GM19324 (cell line): ENCODE measurements at regions not wholly inside any gene's neighbourhood (a gene's known extent, or its start where the extent isn't known, plus 50 kb on each side); places are given as distances from the start of the nearest gene placed in this dataset.
"Not testable (repeated sequence)": the region's sequence is repeated elsewhere in the genome, so short reads cannot be mapped to it uniquely, and the experiment has no call there.

ENCODE experiments used
- ATAC-seq: cut with Tn5 transposase; IDR thresholded peaks from one replicate; pipeline ENCODE4 v1.9.1; 2021; ENCODE audit warnings: mild to moderate bottlenecking, moderate library complexity; ENCODE audit not compliant: unreplicated experiment, low FRiP score

- no peak for ATAC-seq
These were observed 269.5 kb downstream of the ALDH8A1 start for GRCh38 chr6:134680433-134680832.

DNA sequence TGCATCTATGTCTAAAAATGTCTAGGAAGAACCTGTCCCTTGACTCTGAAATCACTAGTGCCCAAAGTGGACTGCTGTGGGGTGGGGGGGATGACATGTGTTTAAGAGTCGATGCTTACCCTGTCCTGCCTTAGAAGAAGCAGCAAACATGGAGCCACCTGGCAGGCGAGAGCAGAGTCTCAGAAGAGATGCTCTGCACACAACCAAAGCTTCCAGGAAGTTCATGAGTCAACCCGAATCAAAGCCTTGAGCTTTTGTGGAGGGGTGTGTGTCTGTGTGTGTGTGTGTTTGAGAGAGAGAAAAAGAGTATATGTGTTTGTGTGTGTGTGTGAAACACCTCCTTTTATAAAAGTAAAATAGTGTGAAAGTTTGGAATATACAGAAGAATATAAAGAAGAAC is 269.9 kb downstream of the ALDH8A1 start:
- ATAC-seq: no peak

DNA sequence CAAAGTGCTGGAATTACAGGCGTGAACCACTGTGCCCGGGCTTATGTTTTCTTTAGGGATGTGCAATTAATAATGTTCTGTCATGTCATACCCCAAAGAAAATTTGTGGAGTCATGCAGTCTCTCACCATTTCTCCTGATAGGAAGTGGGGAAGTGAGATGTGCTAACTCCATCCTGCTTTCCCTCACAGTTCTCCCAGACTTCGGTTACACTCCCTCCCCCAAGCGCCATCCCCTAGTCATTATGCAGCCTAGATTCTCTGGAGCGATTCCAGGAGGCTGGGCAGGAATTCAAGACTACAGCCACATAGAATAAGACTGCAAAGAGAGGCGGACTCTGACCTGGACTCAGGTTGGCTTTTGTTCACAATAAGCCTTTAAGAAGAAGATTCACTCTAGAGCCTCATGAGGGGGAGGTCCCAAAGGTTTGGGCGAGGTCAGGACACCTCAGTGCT is 271.4 kb downstream of the ALDH8A1 start:
- no peak for ATAC-seq

- no peak for ATAC-seq
These were observed 273.3 kb downstream of the ALDH8A1 start for GRCh38 chr6:134676307-134677281.

DNA sequence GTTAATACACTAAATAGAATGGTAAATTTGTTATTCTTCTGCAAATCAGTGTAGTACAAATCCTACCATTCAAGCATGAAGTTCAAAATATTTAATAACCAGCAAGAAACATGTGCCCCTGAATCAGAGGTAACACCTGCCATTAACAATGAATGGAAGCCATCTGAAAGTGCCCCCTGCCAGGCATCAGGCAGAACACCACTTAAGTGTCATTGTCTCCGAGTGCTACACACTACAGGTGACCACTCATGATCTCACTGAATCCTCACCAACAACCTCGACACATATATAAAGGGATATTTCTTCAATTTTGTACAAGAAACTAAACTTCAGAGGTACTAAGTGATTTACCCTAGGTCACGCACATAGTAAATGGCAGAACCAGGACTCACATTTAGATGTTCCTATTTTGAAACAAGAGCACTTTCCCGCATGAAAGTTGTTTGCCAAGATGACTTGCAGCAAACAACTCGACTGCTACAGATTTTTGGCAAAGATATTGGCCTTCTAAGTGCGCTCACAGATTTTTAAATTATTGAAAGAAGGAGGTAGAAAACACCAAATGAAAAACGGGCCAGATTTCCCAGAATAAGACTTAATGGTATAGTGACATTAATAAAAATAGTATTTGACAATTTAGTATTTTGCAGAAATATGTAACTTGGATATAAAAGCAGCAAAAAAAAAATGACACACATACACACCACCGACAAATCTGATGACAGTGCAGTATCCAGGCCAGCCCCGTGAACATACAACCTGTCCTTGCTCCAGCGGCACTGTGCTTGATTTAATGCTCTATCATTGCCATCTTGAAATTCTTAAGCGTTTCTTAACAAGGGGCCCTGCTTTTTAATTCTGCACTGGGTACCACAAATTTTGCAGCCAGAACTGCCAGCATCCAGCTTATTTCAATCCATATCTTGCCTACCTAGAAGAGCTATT is 274.5 kb downstream of the ALDH8A1 start:
- ATAC-seq: no peak

GRCh38 chr6:134674562-134674961 is 275.3 kb downstream of the ALDH8A1 start:
- no peak for ATAC-seq

GRCh38 chr6:134669485-134669884 is 280.4 kb downstream of the ALDH8A1 start:
- no peak for ATAC-seq

DNA sequence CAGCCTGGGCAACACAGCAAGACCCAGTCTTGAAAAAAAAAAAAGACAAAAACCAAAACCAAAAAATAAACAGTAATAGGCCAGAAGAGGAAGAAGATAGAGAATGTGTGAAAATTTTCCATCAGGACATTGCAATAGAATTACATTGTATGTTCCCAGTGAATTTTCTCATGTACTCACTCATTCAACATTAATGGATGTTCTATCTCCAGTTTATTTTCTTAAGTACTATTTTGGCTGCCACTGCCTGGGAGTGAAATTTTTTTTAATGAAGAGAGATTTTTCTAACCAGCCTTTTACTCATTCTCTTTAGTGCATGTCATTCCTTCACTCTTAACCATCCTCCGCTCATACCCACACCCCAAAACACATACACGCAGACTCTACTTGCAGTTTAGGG is 282.8 kb downstream of the ALDH8A1 start:
- no peak for ATAC-seq

GRCh38 chr6:134666125-134666524 is 283.8 kb downstream of the ALDH8A1 start:
- ATAC-seq: no peak

- no peak for ATAC-seq
These were observed 284.7 kb downstream of the ALDH8A1 start for GRCh38 chr6:134665029-134665723.

DNA sequence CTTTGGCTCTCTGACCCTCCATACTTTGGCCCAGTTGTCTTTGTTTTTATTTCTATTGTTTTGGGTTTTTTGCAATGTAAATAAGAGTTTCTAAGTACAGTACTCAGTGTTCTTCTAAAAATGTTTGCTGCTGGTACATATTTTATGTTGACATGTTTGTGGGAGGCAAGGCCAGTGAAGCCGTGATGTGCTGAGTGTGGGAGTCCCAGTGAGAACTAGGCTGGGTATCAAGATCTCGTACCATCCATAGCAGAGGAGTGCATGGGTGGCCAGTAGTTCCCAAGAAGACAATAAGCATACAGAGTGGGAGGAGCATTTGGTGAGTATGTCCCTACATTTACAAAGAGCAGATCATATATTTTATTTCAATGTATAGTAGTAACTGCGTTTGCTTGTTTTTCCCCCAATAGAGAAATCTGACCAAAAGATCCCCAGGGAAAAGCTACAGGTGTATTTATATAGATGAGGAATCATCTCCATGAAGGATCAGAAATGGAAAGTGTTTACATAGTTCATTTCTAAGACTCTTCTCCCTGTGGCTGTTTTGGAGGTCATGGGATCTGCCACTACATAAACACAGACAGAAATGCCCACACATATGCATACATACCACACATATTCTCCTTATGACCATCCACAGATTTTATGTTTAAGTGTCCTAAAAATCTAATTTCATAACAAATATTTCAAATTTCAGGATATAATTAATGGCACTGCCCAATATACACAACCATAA is 285.9 kb downstream of the ALDH8A1 start:
- ATAC-seq: no peak

DNA sequence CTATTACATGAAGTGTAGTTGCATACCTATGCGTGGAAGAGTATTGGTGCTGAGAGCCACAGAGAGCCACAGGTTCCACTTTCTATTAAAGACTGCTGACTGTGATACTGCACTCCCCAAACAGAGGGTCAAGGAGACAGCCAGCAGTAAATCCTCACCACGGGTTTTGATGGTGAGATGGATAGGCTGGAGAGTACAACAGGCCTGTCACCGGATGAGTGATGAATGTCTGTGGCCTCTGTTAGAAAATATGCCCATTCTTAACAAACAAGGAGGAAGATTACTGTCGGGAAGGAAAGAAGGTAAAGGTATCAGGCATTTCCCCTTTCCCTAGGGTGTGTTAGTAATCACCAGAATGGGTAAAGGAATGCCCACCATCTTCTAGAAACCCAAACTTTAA is 286.5 kb downstream of the ALDH8A1 start:
- ATAC-seq: no peak

GRCh38 chr6:134662077-134662700 is 287.7 kb downstream of the ALDH8A1 start:
- no peak for ATAC-seq

DNA sequence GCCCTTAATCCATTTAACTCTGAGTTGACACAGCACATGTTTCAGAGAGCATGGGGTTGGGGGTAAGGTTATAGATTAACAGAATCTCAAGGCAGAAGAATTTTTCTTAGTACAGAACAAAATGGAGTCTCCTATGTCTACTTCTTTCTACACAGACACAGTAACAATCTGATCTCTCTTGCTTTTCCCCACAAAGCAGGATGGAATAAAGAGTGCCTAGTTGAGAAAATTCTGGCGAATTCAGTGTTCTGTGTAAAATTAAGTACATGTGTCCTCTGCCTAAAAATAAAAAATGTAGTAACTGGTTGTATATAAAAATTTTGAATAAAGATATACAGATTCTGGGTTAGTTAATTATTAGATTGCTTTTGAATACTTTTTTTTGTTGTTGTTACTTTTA is 290.0 kb downstream of the ALDH8A1 start:
- not testable (repeated sequence) for ATAC-seq

- no peak for ATAC-seq
These were observed 291.3 kb downstream of the ALDH8A1 start for GRCh38 chr6:134658596-134658995.

GRCh38 chr6:134657751-134658527 is 292.0 kb downstream of the ALDH8A1 start:
- ATAC-seq: no peak

- ATAC-seq: no peak
These were observed 292.6 kb downstream of the ALDH8A1 start for GRCh38 chr6:134657343-134657742.

DNA sequence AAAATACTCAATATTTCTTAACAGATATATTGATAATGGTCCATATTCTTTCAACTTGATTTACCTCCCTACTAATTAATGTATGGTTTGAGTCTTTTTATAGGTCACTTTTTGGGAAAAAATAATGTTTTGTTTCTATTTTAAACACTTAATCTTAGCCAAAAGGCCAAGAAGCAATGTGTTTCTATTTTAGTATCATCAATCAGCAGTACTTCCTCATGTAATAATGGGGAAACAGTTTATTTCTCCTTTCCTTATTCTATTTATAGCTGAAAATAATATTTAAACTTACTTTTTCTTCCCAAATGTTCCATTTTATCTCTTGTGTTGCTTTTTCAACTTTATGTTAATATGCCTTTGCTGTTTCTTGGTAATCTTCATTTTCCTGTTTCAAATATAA is 295.1 kb downstream of the ALDH8A1 start:
- ATAC-seq: no peak

- no peak for ATAC-seq
These were observed 298.4 kb downstream of the ALDH8A1 start for GRCh38 chr6:134651519-134651918.
